Stimulated activated CD4-positive, alpha-beta T cell treated with anti-CD3 and anti-CD28 coated beads, Interleukin-2, amount 100 ng/mL, for 24 hours (primary cell): ENCODE measurements at regions not wholly inside any gene's neighbourhood (a gene's known extent, or its start where the extent isn't known, plus 50 kb on each side); places are given as distances from the start of the nearest gene placed in this dataset.

Source experiments
- DNase-seq, 2 donors: peaks; one replicate each; pipeline ENCODE4 v3.0.0-alpha.2; 2020

DNA sequence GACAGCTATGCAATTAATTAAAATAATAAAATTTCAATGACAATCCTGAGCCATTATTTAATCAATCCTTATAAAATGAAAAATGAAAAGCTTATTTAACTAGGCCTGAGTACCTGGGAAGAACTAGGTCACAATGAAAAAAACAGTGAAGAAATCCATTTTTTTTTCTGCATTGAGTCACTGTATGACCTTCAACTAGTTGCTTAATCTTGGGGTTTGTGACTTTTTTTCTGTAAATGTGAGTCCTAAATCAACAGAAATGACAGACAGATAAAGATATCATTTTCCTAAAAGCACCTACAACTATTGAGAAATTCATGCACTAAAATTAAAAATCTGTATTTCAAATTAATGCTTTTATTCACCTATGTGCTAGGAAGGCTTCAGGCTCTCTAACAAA, 96.8 kb downstream of the TMEM26 start:
- no peak for DNase-seq

DNA sequence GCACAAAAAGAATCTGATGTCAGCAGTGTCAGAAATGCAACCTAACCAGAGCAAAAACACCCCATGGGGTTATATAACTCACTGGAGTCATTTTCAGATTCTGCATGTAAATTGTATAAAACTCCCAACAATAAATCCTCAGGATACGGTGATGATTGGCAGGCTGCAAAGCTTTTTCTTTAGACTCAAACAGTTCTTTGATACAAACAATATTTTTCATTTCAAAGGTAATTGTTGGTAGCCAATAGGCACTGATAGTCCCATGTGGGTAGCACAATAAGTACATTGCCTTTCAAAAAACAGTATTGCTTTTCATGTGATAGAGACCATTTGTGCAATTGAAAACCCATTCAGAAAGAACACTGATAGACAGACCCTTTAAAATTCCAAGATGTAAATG, 98.0 kb downstream of the TMEM26 start:
- DNase-seq, result no peak

DNA sequence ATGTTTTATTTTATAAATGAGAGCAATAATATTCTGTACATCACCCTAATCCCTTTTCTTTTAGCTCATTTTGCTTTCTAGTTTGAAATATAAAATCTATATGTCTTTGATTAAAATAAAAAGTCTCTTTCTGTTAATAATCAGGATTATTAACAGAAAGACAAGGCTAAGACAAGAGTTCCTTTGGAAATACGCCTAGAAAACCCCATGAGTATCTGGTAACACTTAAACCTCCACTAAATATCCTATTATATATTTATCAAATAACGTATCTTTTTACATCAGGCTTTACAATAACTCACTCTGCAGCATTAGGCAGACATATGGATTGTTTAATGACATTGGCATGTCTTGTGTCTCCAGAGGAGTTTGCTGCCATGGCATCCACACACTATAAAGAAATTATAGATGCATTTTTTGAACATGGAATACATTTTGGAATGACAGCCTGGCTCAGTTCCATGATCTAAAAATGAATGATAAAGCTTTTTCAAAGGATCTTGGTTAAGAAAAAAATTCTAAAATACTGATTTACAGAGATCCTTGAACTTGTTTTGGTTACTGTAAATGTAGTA, 98.7 kb downstream of the TMEM26 start:
- no peak for DNase-seq

DNA sequence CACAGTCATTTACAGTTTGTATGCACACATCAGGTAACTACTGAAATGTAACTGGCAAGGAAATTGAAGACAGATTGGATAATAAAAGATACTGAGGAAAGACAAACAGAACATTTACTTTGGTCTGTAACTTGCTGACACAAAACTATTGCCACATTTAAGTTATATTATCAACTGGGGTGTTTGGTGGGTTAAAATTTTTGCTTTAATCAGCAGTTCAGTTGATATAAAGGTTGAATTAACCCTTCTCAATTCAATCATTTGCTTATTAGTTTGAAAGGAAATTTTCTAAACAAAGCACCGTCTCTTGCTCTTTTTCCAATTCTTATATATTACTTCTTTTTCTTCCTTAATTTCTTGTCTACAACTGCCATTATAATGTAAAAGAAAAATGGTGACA, 102.4 kb downstream of the TMEM26 start:
- no peak for DNase-seq

DNA sequence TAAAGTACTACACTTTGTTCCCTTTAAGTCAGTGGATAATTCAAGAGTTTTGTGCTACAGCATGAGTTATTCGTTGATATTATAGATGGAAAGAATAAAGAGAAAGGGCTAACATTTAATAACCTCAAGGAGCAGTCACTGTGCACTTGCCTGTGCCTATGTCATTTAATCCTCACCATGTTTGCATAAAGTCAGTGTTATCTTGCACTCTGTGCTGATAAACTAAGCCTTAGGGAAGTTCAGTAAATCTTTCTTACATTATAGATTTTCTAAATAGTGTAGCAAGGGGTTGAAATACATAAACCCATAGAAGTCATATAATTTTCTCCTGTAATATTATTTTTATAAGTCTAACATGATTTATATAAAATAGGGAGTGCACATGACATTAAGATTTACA, 103.1 kb downstream of the TMEM26 start:
- DNase-seq, result no peak

DNA sequence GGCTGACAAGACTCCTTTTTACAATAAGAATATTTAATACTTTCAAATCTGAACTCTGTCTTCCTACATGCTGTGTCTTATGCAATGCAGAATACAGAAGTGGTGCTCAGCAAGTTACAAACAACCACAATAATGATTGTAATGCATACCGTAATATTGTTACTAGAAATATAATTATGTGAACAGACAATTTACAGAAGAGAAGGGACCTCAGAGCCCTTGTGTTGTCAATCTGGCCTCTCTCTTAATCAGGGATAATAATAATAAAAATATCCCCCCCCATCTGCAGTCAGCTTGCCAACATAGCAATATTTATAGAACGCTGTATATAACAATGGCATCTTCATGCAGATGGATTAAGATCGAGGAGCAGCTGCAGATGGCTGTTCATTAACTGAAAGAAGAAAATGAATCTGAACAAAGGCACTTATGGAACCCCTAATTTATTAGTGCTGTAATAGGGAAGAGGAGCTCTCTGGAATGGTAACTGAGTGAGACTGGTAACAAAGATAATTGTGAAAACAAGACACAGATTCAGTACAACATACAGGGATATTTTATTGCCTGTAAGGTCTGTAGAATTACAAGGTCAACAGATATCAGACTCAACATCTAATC, 106.3 kb downstream of the TMEM26 start:
- DNase-seq, result no peak

DNA sequence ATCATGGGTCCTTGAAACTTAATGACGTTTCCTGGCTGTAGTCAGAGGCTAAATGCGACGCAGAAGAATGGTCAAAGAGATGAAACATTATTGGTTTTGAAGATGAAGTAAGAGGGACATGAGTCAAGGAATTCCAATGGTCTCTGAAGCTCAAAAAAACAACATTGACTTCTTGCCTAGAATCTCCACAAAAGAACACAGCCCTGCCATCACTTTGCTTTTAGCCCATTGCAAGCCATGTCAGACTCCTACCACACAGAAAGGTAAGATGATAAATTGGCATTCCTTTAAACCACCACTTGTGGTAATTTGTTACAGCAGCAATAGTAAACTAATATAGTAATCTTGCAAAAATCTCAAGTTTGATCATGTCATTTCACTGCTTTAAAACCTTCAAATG, 109.4 kb downstream of the TMEM26 start:
- DNase-seq, result no peak

DNA sequence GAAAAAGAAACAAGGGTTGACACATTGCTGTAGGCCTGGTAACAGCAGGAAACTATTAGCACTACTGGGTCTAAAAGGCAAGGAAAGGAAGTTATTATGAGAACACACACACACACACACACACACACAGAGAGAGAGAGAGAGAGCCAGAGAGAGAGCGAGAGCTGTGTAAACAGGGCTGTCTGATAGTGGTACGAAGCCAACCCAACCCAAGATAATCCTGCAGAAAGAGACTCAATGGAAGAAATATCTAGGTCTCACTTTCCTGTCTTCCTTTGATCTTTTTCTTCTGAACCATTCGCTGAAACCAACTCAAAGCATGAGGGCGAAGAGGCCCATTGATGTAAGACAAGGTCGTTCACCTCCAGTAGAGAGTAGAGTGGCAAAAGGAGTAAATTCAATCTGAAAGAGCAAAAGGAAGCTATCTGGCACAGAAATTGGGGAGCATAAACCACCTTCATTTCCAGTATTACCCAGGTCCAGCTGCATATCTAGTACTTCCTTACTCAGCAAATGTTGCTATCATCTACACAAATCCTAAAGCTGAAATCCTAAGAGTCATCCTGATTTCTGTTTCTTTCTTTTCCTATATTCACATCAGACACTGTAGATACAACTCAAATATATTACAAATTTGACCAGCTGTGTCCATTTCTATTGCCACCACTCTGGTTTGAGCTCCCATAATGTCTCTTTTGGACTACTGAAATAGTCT, 110.2 kb downstream of the TMEM26 start:
- no peak for DNase-seq

DNA sequence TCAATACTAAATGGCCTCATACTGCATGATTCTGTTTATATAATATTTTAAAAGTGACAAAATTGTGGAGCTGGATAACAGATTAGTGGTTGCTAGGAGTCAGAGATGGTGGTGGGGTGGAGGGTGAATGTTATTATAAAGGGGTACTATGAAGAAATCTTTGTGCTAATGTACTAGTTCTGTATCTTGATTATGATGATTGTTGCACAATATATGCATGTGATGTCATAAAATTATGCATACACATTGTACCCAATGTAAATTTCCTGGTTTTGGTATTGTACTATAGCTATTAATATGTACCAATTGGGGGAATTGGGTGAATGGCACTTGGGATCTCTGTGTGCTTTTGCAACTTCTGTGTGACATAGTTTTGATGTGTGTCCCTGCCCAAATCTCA, 112.2 kb downstream of the TMEM26 start:
- no peak for DNase-seq

DNA sequence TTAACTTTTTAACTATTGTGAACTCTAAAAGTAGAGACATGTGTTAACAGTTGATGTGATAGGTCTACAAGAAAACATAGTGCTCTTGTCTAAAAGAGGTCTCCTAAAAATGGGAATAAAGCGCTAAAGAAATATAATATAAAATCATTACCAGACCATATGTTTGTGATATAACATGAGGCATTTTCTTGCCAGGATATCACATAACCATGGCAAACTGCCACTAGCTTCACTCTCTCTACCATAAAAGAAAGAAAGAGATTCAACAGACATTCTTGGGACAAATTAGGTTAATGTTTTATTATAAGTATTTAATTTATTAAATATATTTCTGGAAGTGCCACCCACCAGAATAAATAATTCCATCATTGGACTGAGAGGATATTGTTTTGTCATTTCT, 115.0 kb downstream of the TMEM26 start:
- DNase-seq, result no peak

DNA sequence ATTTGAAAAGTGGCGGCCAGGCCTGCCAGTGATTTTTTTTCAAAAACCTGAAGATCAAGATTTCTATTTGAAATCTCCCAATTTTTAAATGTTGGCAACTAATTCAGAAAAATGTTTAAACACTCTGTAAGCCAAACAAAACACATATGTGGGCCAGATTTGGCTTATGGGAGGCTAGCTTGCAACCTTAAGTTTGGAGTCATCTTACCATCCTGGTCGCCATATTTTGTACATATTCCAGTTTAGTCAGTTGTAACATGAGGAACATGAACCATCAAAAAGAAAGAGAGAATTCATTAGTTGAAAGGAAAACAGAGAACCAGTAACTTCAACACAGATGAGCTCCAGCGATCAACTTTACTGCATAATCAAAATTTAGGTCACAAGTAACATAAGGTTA, 115.4 kb downstream of the TMEM26 start:
- no peak for DNase-seq

DNA sequence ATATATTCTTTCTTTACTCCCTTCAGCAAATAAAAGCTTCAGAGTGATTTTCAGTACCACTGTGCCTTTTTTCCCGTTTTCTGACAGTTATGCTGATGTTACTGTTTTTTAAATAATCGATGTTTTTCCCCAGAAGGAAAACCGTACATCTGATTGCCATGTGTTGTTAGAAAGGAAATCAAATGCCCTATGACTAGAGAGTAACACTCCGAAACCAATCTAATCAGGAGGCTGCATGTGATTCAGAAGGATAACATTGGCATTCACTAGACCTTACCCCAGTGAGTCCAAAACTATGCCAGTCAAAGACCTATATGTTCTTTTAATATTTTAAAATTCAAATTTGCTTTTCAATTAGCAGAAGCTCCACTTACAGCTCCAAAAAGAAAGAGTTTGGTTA, 116.3 kb downstream of the TMEM26 start:
- DNase-seq, result no peak

DNA sequence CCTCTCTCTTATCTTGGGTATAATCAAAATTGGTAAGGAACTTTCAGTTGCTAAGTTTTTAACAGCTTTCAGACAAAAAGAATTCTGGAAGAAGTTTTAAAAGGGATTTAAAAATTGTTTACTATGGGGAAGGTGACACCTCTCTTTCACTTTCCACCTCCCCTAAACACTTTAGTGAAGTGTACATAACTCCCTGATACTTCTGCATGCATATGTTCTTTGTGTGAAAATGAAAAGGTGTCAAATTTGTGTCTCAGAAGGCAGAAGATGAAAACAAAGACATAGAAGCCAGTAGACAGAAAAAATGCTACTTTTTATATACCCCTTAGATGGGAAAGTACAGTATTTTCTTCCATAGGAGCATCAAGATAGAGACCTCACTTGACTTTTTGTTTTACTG, 117.8 kb downstream of the TMEM26 start:
- no peak for DNase-seq

DNA sequence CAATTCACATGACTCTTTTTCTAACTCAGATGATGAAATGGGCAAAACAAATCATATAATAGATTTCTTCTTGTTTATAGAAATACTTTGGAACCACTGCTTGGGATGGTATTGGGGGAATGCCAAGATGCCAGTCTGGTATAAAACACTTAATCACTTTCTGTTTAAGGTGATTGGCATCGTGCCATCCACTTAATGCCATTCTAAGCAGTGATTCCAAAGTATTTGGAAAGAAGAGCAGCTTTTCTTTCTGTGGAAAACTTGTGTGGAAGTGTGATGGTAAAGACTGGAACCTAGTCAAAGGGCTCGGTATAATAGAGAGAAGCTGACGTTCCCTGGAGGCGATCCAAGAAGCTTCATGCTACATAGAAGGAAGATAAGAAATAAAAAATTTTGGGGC, 120.6 kb downstream of the TMEM26 start:
- no peak for DNase-seq

DNA sequence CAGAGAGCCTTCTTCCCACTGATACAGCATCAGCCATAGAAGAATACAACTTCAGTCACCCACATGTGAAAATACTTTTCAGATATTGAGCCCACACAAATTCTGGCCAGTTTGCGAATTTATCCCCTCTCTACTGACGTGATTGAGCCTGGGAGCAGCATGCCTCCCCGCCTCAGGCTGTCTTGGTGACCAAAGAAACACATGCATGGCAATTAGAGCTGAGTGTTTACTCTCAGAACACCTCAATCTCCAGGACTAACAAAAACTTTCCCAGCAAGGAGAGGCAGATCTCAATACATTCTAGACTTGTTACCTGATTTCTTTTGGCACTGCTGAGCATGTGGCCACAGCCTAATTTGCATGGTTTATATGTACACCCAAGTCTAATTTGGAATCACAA, 122.5 kb downstream of the TMEM26 start:
- no peak for DNase-seq

DNA sequence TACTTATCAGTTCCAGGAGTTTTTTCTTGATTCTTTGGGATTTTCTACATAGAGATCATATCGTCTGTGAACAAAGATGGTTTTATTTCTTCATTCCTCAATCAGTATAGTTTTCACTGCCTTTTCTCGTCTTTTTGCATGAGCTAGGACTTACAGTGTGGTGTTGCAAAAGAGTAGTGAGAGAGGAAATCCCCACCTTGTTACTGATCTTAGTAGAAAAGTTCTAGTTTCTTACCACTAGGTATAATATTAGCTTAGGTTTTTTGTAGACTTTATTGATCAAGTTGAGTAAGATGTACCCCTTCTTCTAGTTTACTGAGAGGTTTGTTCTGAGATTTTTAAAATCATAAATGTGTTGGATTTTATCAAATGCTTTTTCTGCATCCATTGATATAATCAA, 123.3 kb downstream of the TMEM26 start:
- no peak for DNase-seq

DNA sequence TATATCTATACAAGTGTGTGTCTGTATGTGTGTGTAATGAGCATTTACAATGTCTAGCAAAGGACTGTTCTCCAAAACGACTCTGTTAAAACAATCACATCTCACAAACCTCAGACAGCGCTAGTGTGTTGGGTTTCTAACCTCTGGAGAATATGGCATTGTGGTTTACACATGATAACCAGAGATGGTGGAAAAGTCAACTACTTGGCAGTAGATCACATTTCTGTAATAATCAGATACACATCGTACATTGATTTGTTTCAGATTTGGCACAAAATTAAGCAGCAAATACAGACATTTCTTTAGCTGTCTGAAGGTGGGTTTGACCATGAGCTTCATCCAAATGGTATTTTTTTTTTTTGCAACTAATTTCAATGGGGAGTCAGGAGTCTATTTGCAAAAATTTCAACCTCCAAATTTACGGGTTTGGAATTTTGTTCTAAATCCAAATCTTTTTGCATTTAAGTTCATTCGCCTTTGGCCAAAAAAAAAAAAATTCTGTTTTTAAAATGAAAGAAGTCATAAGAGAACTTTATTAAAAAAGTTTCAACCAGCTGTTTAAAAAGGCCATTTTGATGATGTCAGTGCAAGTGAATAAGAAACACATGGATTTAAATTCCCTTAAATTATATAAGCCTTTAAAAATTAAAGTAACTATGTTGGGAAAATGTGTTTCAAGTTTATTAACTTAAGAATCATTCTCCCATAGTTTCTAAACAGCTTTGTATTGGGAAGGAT, 127.8 kb downstream of the TMEM26 start:
- DNase-seq, result no peak

DNA sequence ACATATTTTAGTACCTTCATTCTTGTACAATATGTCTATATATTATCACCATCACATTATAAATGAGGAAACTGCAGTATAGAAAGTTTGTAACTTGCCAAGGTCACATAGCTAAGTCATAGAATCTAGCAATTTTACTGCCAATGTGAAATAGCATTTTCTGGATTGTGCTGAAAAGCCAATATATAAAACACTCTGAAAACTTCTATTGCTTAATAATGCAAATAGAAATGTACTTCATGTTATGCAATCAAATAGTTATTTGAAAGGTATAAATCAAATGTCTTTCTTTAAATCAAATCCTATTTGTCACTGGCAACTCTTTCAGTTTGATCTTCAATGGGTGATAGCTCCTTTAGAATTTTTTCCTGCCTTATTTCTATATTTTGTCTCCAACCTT, 129.5 kb downstream of the TMEM26 start:
- DNase-seq, result no peak

DNA sequence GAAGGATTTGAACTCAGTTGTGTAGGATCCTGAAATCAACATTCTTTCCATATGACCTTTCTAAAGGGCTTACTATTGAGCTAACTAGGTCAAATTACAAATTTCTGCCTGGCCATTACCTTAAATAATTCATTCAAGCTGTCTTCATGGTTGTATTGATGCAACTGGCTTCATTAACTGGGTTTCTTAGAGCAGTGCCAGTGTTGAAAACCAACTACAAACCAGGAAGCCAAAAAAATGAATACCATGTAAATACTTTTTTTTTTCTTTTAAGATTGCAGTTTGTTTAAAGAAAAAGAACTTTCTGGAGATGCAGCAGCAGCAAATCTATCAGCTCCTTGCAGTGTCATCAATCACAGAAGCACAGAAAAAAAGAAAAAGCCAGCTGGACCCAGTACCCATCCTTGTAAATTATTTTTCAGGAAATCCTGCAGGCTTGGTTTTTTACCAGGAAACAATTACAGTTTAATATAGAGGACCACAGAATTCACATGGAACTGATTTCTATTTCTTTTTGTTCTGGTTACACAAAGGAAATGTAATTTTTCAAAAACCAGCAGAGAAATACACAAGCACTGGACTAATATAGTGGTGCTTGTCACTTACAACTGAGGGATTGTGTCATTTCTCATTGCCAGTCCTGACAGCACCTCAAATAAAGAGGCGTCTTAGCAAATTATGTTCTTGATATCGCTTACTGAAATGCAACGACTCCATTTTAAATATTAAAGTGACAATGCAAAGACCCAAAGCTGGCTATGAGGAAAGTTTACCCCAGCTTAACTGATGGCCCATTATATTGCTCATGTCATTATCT, 131.9 kb downstream of the TMEM26 start:
- no peak for DNase-seq

DNA sequence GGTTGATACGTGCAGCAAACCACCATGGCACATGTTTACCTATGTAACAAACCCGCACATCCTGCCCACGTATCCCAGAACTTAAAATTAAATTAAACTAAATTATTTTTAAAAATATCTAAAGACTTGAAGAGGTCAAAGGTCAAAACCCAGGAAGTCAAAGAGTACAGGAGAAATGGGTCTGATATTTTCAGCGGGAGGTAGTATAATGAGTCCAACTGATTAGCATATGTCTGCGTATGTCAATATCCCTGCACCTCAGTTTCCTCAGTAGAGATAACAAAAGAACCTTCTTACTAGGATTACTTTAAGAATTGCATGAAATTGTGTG, 133.0 kb downstream of the TMEM26 start:
- no peak for DNase-seq

DNA sequence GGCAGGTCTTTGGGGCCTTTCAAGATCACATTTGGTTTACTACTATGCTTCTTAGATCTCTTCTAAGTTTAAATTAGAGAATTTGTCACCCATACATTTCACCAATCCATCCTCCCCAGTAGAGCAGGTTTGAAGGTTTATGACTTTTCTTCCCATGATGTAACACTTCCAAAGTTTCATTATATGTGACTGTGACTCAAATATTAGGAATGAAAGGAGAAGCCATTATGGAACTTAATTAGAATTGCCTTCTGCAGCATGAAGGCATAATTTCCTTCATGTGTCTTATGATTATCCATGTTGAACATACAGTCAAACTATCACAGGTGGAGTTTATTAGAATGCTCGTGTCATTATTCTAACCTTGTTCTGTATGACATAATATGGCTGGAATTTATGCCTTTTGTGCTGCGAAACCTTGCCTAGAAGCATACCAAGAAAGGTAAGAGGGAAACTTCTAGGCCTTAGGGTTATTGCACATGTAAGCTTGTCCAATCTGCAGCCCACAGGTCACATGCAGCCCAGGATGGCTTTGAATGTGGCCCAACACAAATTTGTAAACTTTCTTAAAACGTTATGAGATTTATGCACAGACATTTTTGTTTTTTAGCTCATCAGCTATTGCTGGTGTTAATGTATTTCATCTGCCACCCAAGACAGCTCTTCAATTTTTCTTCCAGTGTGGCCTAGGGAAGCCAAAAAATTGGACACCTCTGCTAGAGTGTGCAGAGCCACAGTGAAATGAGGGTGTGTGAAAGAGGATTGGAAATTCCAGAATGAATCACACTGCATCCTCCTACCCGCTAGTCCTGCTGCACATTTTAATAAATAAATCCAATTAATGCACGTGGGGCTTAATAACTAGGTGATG, 133.6 kb downstream of the TMEM26 start:
- DNase-seq, result no peak

DNA sequence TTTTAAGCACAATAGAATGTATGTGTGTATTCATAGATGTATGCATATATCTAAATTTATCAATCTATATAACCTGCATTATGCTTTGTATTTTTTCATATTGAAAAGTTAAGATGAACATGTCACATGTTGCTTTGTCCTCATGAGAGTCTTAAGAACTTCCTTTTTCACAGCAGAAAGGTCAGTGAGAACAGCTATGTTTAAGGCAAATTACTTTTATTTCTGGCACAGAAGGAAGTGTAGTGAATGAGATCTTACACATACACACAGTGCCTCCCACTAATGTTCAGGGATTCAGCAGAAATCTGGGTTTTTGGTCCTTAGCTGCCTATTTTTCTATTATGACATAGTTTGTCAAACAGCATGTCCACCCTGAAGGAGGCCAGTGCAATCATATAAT, 134.8 kb downstream of the TMEM26 start:
- DNase-seq, result no peak
